SK-N-SH (cell line): ENCODE measurements at regions not wholly inside any gene's neighbourhood (a gene's known extent, or its start where the extent isn't known, plus 50 kb on each side); places are given as distances from the start of the nearest gene placed in this dataset.

Source experiments
- CTCF ChIP-seq: fragments of 200-600 bp; sonication (generic); IDR thresholded peaks from 2 replicates; pipeline ENCODE4 v1.6.1; 2017; ENCODE audit warnings: antibody characterized with exemption, mild to moderate bottlenecking, moderate library complexity
- EP300 ChIP-seq, 2 experiments: IDR thresholded peaks; 2 replicates each; pipeline versions ENCODE4 v1.4.0 to v1.6.1; 2012; ENCODE audit warnings: borderline replicate concordance in 1 of 2, low read depth in 1 of 2, low read length in 1 of 2
- EZH2phosphoT487 ChIP-seq: fragments of 200-600 bp; sonication (generic); IDR thresholded peaks from 2 replicates; pipeline ENCODE4 v1.6.1; 2017; ENCODE audit warnings: low read depth, mixed run types, mild to moderate bottlenecking, antibody characterized with exemption, moderate library complexity, borderline replicate concordance
- IRF3 ChIP-seq: fragments of 150-350 bp; IDR thresholded peaks from 2 replicates; pipeline ENCODE4 v1.6.1; 2016; ENCODE audit warnings: mild to moderate bottlenecking, low read depth, low read length
- JUND ChIP-seq: IDR thresholded peaks from 2 replicates; pipeline ENCODE4 v1.4.0; 2012
- MXI1 ChIP-seq: IDR thresholded peaks from 2 replicates; pipeline ENCODE4 v1.6.1; 2012; ENCODE audit warnings: mild to moderate bottlenecking, low read depth, low read length, improper control_type of control experiment
- NFIC ChIP-seq: IDR thresholded peaks from 2 replicates; pipeline ENCODE4 v1.4.0; 2012; ENCODE audit warnings: borderline replicate concordance
- PBX3 ChIP-seq: IDR thresholded peaks from 2 replicates; pipeline ENCODE4; 2012
- POLR2AphosphoS5 ChIP-seq: IDR thresholded peaks from 2 replicates; pipeline ENCODE4 v1.6.1; 2012; ENCODE audit warnings: low read depth, low read length
- RCOR1 ChIP-seq: fragments of 150-350 bp; IDR thresholded peaks from 2 replicates; pipeline ENCODE4 v1.6.1; 2017; ENCODE audit warnings: antibody characterized with exemption, low read length
- SMC3 ChIP-seq: IDR thresholded peaks from 2 replicates; pipeline ENCODE4 v1.6.1; 2012; ENCODE audit warnings: low read depth, low read length, improper control_type of control experiment
- TAF1 ChIP-seq: IDR thresholded peaks from 2 replicates; pipeline ENCODE4 v1.6.1; 2012; ENCODE audit warnings: low read depth, mild to moderate bottlenecking, low read length, moderate library complexity, borderline replicate concordance
- TEAD4 ChIP-seq: IDR thresholded peaks from 2 replicates; pipeline ENCODE4 v1.4.0; 2012; ENCODE audit warnings: mild to moderate bottlenecking, borderline replicate concordance; ENCODE audit not compliant: insufficient read depth

- TF ChIP-seq CTCF, result no peak
- no peak for TF ChIP-seq JUND
- no peak for TF ChIP-seq RCOR1
- TF ChIP-seq NFIC, result no peak
- no peak for TF ChIP-seq POLR2AphosphoS5
- TF ChIP-seq TAF1, result no peak
- TF ChIP-seq EP300 (IDR thresholded peaks at IDR 0.05; ENCODE audit: borderline replicate concordance in 1 of 2, low read depth in 1 of 2, low read length in 1 of 2), result no peak
- TF ChIP-seq TEAD4, result no peak
- TF ChIP-seq MXI1, result no peak
- TF ChIP-seq SMC3, result no peak
- no peak for TF ChIP-seq PBX3
- no peak for TF ChIP-seq EZH2phosphoT487
- TF ChIP-seq IRF3, result no peak
These were observed 97.3 kb downstream of the CD8B2 start for GRCh38 chr2:106584304-106584954.
